HG03103 (cell line): ENCODE measurements at regions not wholly inside any gene's neighbourhood (a gene's known extent, or its start where the extent isn't known, plus 50 kb on each side); places are given as distances from the start of the nearest gene placed in this dataset.

Experiments used
- ATAC-seq: cut with Tn5 transposase; IDR thresholded peaks from one replicate; pipeline ENCODE4 v1.9.1; 2021; ENCODE audit warnings: low read depth; ENCODE audit not compliant: unreplicated experiment

GRCh38 chr1:14090531-14090930 is 390.5 kb downstream of the PRDM2 start:
- ATAC-seq, result no peak

- ATAC-seq, result no peak
Measured at GRCh38 chr1:14094611-14095400, 394.8 kb downstream of the PRDM2 start.

GRCh38 chr1:14098294-14098913 is 398.4 kb downstream of the PRDM2 start:
- ATAC-seq, result no peak

GRCh38 chr1:14100444-14100843 is 400.5 kb downstream of the PRDM2 start:
- no peak for ATAC-seq

- ATAC-seq, result no peak
Measured at GRCh38 chr1:14100919-14101318, 400.9 kb downstream of the PRDM2 start.

- no peak for ATAC-seq
Measured at GRCh38 chr1:14102180-14102579, 402.2 kb downstream of the PRDM2 start.

- ATAC-seq, result no peak
Measured at GRCh38 chr1:14103878-14104430, 404.0 kb downstream of the PRDM2 start.

- ATAC-seq, result no peak
Measured at GRCh38 chr1:14106126-14106525, 406.1 kb downstream of the PRDM2 start.

- ATAC-seq, result no peak
Measured at GRCh38 chr1:14106679-14107313, 406.8 kb downstream of the PRDM2 start.

- ATAC-seq, result no peak
Measured at GRCh38 chr1:14108356-14109275, 408.6 kb downstream of the PRDM2 start.

GRCh38 chr1:14109276-14109635 is 409.3 kb downstream of the PRDM2 start:
- ATAC-seq, result no peak

GRCh38 chr1:14110040-14110439 is 410.1 kb downstream of the PRDM2 start:
- no peak for ATAC-seq

- no peak for ATAC-seq
Measured at GRCh38 chr1:14111121-14111520, 411.1 kb downstream of the PRDM2 start.

GRCh38 chr1:14112613-14113012 is 412.6 kb downstream of the PRDM2 start:
- ATAC-seq, result no peak

- ATAC-seq, result no peak
Measured at GRCh38 chr1:14113271-14113670, 413.3 kb downstream of the PRDM2 start.

- no peak for ATAC-seq
Measured at GRCh38 chr1:14113841-14114567, 414.0 kb downstream of the PRDM2 start.

- ATAC-seq, result no peak
Measured at GRCh38 chr1:14115976-14116375, 416.0 kb downstream of the PRDM2 start.

GRCh38 chr1:14117700-14118099 is 417.7 kb downstream of the PRDM2 start:
- ATAC-seq, result no peak

- no peak for ATAC-seq
Measured at GRCh38 chr1:14118691-14119485, 418.9 kb downstream of the PRDM2 start.
